WERI-Rb-1 (cell line): ENCODE measurements at regions not wholly inside any gene's neighbourhood (a gene's known extent, or its start where the extent isn't known, plus 50 kb on each side); places are given as distances from the start of the nearest gene placed in this dataset.
"Not testable (repeated sequence)": the region's sequence is repeated elsewhere in the genome, so short reads cannot be mapped to it uniquely, and the experiment has no call there.

Experiments
- DNase-seq: peaks from one replicate; pipeline ENCODE4 v3.0.0-alpha.2; 2020
- H3K27ac ChIP-seq: fragments of 250-450 bp; sonication (Bioruptor Pico); 2 replicates; pipeline ENCODE4 v1.5.1; 2020; ENCODE audit warnings: mild to moderate bottlenecking, moderate library complexity
- H3K27me3 ChIP-seq: fragments of 250-450 bp; sonication (Bioruptor Pico); 2 replicates; pipeline ENCODE4 v1.5.1; 2021; ENCODE audit warnings: mild to moderate bottlenecking, low read depth, moderate library complexity; ENCODE audit not compliant: insufficient read depth, severe bottlenecking
- H3K36me3 ChIP-seq: fragments of 250-450 bp; sonication (Bioruptor Pico); 2 replicates; pipeline ENCODE4 v1.5.1; 2020; ENCODE audit warnings: mild to moderate bottlenecking, moderate library complexity
- H3K4me3 ChIP-seq: 2 replicates; pipeline ENCODE4 v1.5.1; 2011; ENCODE audit warnings: low read depth, mild to moderate bottlenecking, control low read depth, low read length
- H3K9me3 ChIP-seq: fragments of 250-450 bp; sonication (Bioruptor Pico); 2 replicates; pipeline ENCODE4 v1.5.1; 2021; ENCODE audit warnings: mild to moderate bottlenecking, moderate library complexity; ENCODE audit not compliant: severe bottlenecking
- CTCF ChIP-seq: IDR thresholded peaks from 2 replicates; pipeline ENCODE4 v1.5.1; 2011; ENCODE audit warnings: low read depth, mild to moderate bottlenecking, control low read depth, inconsistent platforms, low read length

GRCh38 chr22:22959147-22959827, 71.7 kb downstream of the IGLL5 start:
- Histone ChIP-seq H3K27ac (no peak overlapping the region), H3K9me3 (no peaks in the 10 kb centered on the region), H3K27me3 (no peaks in the 10 kb centered on the region), H3K4me3 (no peak overlapping the region), H3K36me3 (no peaks in the 10 kb centered on the region)
- TF ChIP-seq CTCF: peak; percentile 75
- DNase-seq: peak; percentile 85

DNA sequence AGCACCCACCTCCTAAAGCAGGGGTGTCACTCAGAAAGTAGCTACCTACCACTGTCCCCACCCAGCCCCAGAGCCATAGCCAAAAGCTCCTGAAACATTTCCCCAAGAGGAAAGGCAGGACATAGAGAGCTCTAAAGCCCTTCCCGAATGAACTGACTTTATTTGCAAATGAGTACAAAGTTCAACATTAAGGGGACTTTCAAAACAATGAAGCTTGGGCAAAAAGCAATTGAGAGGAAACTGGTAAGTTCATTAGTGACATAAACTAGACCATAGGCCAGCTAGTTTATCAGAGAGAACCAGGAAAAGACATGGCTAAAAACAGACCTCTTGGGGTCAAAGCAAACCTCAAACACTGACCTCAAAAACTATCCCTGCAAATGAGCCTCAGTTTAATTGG, 72.7 kb downstream of the IGLL5 start:
- H3K4me3 ChIP-seq: no peak overlapping the region
- H3K36me3 ChIP-seq: no peaks in the 10 kb centered on the region
- no peak for TF ChIP-seq CTCF
- H3K27ac ChIP-seq: no peak overlapping the region
- H3K27me3 ChIP-seq: no peaks in the 10 kb centered on the region
- DNase-seq: no peak
- H3K9me3 ChIP-seq: no peaks in the 10 kb centered on the region

DNA sequence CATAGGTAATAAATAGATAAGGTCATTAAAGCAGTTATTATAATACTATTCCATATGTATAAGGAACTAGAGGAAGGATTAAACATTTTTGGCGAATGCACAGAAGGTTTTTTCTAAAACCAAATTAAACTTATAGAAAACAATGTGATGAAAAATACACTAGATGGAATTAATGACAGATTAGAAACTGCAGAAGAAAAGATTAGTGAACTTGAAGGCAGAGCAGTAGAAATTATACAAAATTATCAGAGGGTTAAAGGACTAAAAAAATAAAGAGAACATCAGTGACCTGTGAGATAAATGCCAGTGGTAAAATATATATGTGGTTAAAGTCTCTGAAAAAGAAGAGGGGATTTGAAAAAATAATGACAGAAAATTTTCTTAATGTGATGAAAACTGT, 74.0 kb downstream of the IGLL5 start:
- H3K27me3 ChIP-seq: no peaks in the 10 kb centered on the region
- no peaks in the 10 kb centered on the region for H3K36me3 ChIP-seq
- no peak overlapping the region for H3K27ac ChIP-seq
- no peak for DNase-seq
- H3K4me3 ChIP-seq: no peak overlapping the region
- TF ChIP-seq CTCF: no peak
- no peaks in the 10 kb centered on the region for H3K9me3 ChIP-seq

- H3K4me3 ChIP-seq: no peak overlapping the region
- H3K27me3 ChIP-seq: no peaks in the 10 kb centered on the region
- TF ChIP-seq CTCF: no peak
- no peaks in the 10 kb centered on the region for H3K9me3 ChIP-seq
- DNase-seq: no peak
- H3K36me3 ChIP-seq: no peaks in the 10 kb centered on the region
- no peak overlapping the region for H3K27ac ChIP-seq
Measured at GRCh38 chr22:22968366-22968765, 80.8 kb downstream of the IGLL5 start.

GRCh38 chr22:22972605-22973004, 85.0 kb downstream of the IGLL5 start:
- H3K36me3 ChIP-seq, H3K27ac ChIP-seq, H3K9me3 ChIP-seq, DNase-seq, H3K27me3 ChIP-seq, H3K4me3 ChIP-seq: not testable (repeated sequence)

DNA sequence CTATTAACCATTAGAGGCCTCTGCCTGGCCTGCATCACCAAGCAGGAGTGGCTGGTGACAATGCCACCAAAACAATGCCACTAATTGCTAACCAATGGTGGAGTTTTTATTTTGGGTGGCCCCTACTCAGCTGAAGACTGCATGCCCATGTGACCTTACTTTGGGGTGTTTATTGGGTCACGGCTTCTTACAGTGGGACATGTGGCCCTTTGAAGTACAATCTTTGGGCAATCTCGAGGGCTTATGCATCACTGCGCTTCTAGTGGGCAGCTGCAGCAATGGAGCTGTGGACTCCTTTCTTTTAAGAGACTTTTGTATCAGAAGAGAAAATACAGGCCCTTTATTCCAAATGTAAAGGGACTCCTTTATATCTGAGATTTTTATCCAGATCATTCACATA, 85.7 kb downstream of the IGLL5 start:
- no peak for DNase-seq
- H3K9me3 ChIP-seq: no peaks in the 10 kb centered on the region

More for the DNA sequence above, 85.7 kb downstream of the IGLL5 start:
- no peak for TF ChIP-seq CTCF
- H3K27ac ChIP-seq: no peak overlapping the region
- H3K4me3 ChIP-seq: no peak overlapping the region
- no peaks in the 10 kb centered on the region for H3K36me3 ChIP-seq
- no peaks in the 10 kb centered on the region for H3K27me3 ChIP-seq
